GM23338 (cell line): ENCODE measurements at regions not wholly inside any gene's neighbourhood (a gene's known extent, or its start where the extent isn't known, plus 50 kb on each side); places are given as distances from the start of the nearest gene placed in this dataset.

Experiments
- ATAC-seq: fragments of 200-7000 bp; cut with Tn5 transposase; 3 replicates; pipeline ENCODE4 v1.9.1; 2020
- DNase-seq: peaks from one replicate; pipeline ENCODE4 v3.0.0-alpha.2; 2015; ENCODE audit warnings: low spot score
- H2AFZ ChIP-seq: fragments of 200-600 bp; sonication (generic); 2 replicates; pipeline ENCODE4 v1.8.0; 2016; ENCODE audit warnings: antibody characterized with exemption, mild to moderate bottlenecking, moderate library complexity
- H3F3A ChIP-seq: fragments of 200-600 bp; sonication (generic); replicated peaks from 2 replicates; pipeline ENCODE4 v1.8.0; 2017; ENCODE audit warnings: antibody characterized with exemption, mixed run types, low read depth
- H3K27ac ChIP-seq: fragments of 200-600 bp; sonication (generic); 2 replicates; pipeline ENCODE4 v1.6.1; 2016; ENCODE audit warnings: low read depth
- H3K27me3 ChIP-seq: fragments of 200-600 bp; sonication (generic); 2 replicates; pipeline ENCODE4 v1.8.0; 2016; ENCODE audit warnings: mild to moderate bottlenecking, mixed run types, moderate library complexity; ENCODE audit not compliant: insufficient read depth
- H3K36me3 ChIP-seq: fragments of 200-600 bp; sonication (generic); 2 replicates; pipeline ENCODE4 v1.8.0; 2016; ENCODE audit warnings: mild to moderate bottlenecking; ENCODE audit not compliant: insufficient read depth
- H3K4me1 ChIP-seq: fragments of 200-600 bp; sonication (generic); 2 replicates; pipeline ENCODE4 v1.8.0; 2016; ENCODE audit warnings: mild to moderate bottlenecking, moderate library complexity; ENCODE audit not compliant: insufficient read depth
- H3K4me2 ChIP-seq: fragments of 200-600 bp; sonication (generic); 2 replicates; pipeline ENCODE4 v1.7.1; 2017; ENCODE audit warnings: mixed run types
- H3K4me3 ChIP-seq: fragments of 200-600 bp; sonication (generic); 2 replicates; pipeline ENCODE4 v1.6.1; 2016; ENCODE audit warnings: mixed run types
- H3K79me2 ChIP-seq: fragments of 200-600 bp; sonication (generic); replicated peaks from 2 replicates; pipeline ENCODE4 v1.8.0; 2017; ENCODE audit warnings: mild to moderate bottlenecking; ENCODE audit not compliant: insufficient read depth
- H3K9me2 ChIP-seq: fragments of 200-600 bp; sonication (generic); 2 replicates; pipeline ENCODE4 v1.8.0; 2017; ENCODE audit not compliant: insufficient read depth
- H4K20me1 ChIP-seq: fragments of 200-600 bp; sonication (generic); replicated peaks from 2 replicates; pipeline ENCODE4 v1.8.0; 2017; ENCODE audit warnings: mild to moderate bottlenecking; ENCODE audit not compliant: insufficient read depth
- H3K27ac Mint-ChIP-seq: 2 replicates; pipeline ENCODE4 v1.8.0; 2020; ENCODE audit warnings: inconsistent platforms, mild to moderate bottlenecking, moderate library complexity, mixed read lengths
- H3K27me3 Mint-ChIP-seq: 3 replicates; pipeline ENCODE4 v1.8.0; 2022; ENCODE audit warnings: low read depth, mild to moderate bottlenecking, moderate library complexity, mixed read lengths, inconsistent platforms; ENCODE audit not compliant: insufficient read depth, poor library complexity
- H3K36me3 Mint-ChIP-seq: 3 replicates; pipeline ENCODE4 v1.8.0; 2021; ENCODE audit warnings: low read depth, mild to moderate bottlenecking, inconsistent platforms, moderate library complexity, mixed read lengths
- H3K4me1 Mint-ChIP-seq: 3 replicates; pipeline ENCODE4 v1.8.0; 2020; ENCODE audit warnings: mild to moderate bottlenecking, inconsistent platforms, mixed read lengths
- H3K4me3 Mint-ChIP-seq: 3 replicates; pipeline ENCODE4 v1.8.0; 2021; ENCODE audit warnings: moderate library complexity, mild to moderate bottlenecking, inconsistent platforms, mixed read lengths
- H3K9me3 Mint-ChIP-seq: 3 replicates; pipeline ENCODE4 v1.8.0; 2020; ENCODE audit warnings: moderate library complexity, mild to moderate bottlenecking, inconsistent platforms, mixed read lengths
- ETS1 ChIP-seq: IDR thresholded peaks from 2 replicates; pipeline ENCODE4 v1.6.1; 2016; ENCODE audit warnings: antibody characterized with exemption
- EZH2phosphoT487 ChIP-seq: fragments of 200-600 bp; sonication (generic); IDR thresholded peaks from one replicate; pipeline ENCODE4 v1.8.1; 2018; ENCODE audit warnings: antibody characterized with exemption; ENCODE audit not compliant: unreplicated experiment
- JUNB ChIP-seq: IDR thresholded peaks from one replicate; pipeline ENCODE4 v1.6.1; 2016; ENCODE audit warnings: antibody characterized with exemption; ENCODE audit not compliant: unreplicated experiment
- REST ChIP-seq: IDR thresholded peaks from one replicate; pipeline ENCODE4 v1.6.1; 2018; ENCODE audit warnings: antibody characterized with exemption; ENCODE audit not compliant: unreplicated experiment
- STAT1 ChIP-seq: IDR thresholded peaks from one replicate; pipeline ENCODE4 v1.6.1; 2016; ENCODE audit warnings: antibody characterized with exemption; ENCODE audit not compliant: unreplicated experiment
- ZNF114 ChIP-seq: fragments of 250-450 bp; sonication (Bioruptor Pico); IDR thresholded peaks from 2 replicates; pipeline ENCODE4 v1.5.0; 2020; ENCODE audit warnings: mild to moderate bottlenecking, moderate library complexity
- ZNF331 ChIP-seq: fragments of 250-450 bp; sonication (Bioruptor Pico); IDR thresholded peaks from 2 replicates; pipeline ENCODE4 v1.5.0; 2020; ENCODE audit warnings: low read depth, mild to moderate bottlenecking, moderate library complexity
- ZNF462 ChIP-seq: fragments of 250-450 bp; sonication (Bioruptor Pico); IDR thresholded peaks from 2 replicates; pipeline ENCODE4 v1.5.0; 2020; ENCODE audit warnings: mild to moderate bottlenecking, moderate library complexity

GRCh38 chr10:3419719-3420495 is 247.3 kb upstream of the PITRM1 start (continued):
- TF ChIP-seq REST, result no peak

GRCh38 chr10:3418926-3419325 is 246.3 kb upstream of the PITRM1 start:
- Histone ChIP-seq H3F3A (no peaks in the 10 kb centered on the region), H2AFZ (no peak overlapping the region), H3K36me3 (no peaks in the 10 kb centered on the region), H3K79me2 (no peaks in the 10 kb centered on the region), H4K20me1 (no peaks in the 10 kb centered on the region), H3K27ac (no peak overlapping the region), H3K4me3 (no peak overlapping the region), H3K27me3 (no peaks in the 10 kb centered on the region), H3K9me2 (no peaks in the 10 kb centered on the region), H3K4me2 (no peak overlapping the region), H3K4me1 (no peaks in the 10 kb centered on the region)
- Mint-ChIP-seq H3K9me3 (no peaks in the 10 kb centered on the region), H3K4me1 (peaks cover 9% of the 10 kb centered on the region; the same call in 2 of the 3 replicates), H3K27ac (no peak overlapping the region), H3K27me3 (peaks cover 4% of the 10 kb centered on the region), H3K36me3 (no peaks in the 10 kb centered on the region), H3K4me3 (no peak overlapping the region)
- TF ChIP-seq ZNF331 (no peak), EZH2phosphoT487 (no peak), ZNF114 (CRISPR knock-in tag) (no peak), ETS1 (no peak)
- ATAC-seq, result no peak
- no peak for DNase-seq

GRCh38 chr10:3418041-3418754 is 245.6 kb upstream of the PITRM1 start:
- Histone ChIP-seq H3K4me2 (no peak overlapping the region), H3K27ac (no peak overlapping the region), H3F3A (no peaks in the 10 kb centered on the region), H3K4me1 (no peaks in the 10 kb centered on the region), H2AFZ (0 out of 2 replicates have a peak overlapping the region, but pooled peaks have one; percentile 14), H4K20me1 (no peaks in the 10 kb centered on the region), H3K79me2 (no peaks in the 10 kb centered on the region), H3K9me2 (no peaks in the 10 kb centered on the region), H3K36me3 (no peaks in the 10 kb centered on the region), H3K4me3 (no peak overlapping the region), H3K27me3 (no peaks in the 10 kb centered on the region)
- no peak overlapping the region for H3K4me3 Mint-ChIP-seq
- H3K27ac Mint-ChIP-seq, result no peak overlapping the region
- peaks cover 9% of the 10 kb centered on the region; the same call in 2 of the 3 replicates for H3K4me1 Mint-ChIP-seq
- no peaks in the 10 kb centered on the region for H3K9me3 Mint-ChIP-seq
- H3K27me3 Mint-ChIP-seq, result peaks cover 4% of the 10 kb centered on the region
- no peaks in the 10 kb centered on the region for H3K36me3 Mint-ChIP-seq
- DNase-seq, result no peak
- ATAC-seq, result no peak
- TF ChIP-seq STAT1, result no peak
- no peak for TF ChIP-seq ZNF462 (CRISPR knock-in tag)
- no peak for TF ChIP-seq JUNB
